GM19328 (cell line): ENCODE measurements at regions not wholly inside any gene's neighbourhood (a gene's known extent, or its start where the extent isn't known, plus 50 kb on each side); places are given as distances from the start of the nearest gene placed in this dataset.

Experiments
- ATAC-seq: cut with Tn5 transposase; IDR thresholded peaks from one replicate; pipeline ENCODE4 v1.9.1; 2021; ENCODE audit warnings: mild to moderate bottlenecking, moderate library complexity; ENCODE audit not compliant: unreplicated experiment

GRCh38 chr1:96236156-96236739, 485.3 kb upstream of the PTBP2 start:
- ATAC-seq: no peak

GRCh38 chr1:96238426-96238825, 483.2 kb upstream of the PTBP2 start:
- ATAC-seq: no peak

GRCh38 chr1:96240438-96240837, 481.1 kb upstream of the PTBP2 start:
- ATAC-seq: no peak

GRCh38 chr1:96253246-96254035, 468.1 kb upstream of the PTBP2 start:
- no peak for ATAC-seq

GRCh38 chr1:96256130-96256790, 465.3 kb upstream of the PTBP2 start:
- ATAC-seq: no peak

- no peak for ATAC-seq
Observed at GRCh38 chr1:96259399-96259798, 462.2 kb upstream of the PTBP2 start.

- no peak for ATAC-seq
Observed at GRCh38 chr1:96281491-96281890, 440.1 kb upstream of the PTBP2 start.

- no peak for ATAC-seq
Observed at GRCh38 chr1:96290033-96290432, 431.6 kb upstream of the PTBP2 start.

GRCh38 chr1:96290801-96291200, 430.8 kb upstream of the PTBP2 start:
- ATAC-seq: no peak

- ATAC-seq: no peak
Observed at GRCh38 chr1:96291468-96291867, 430.1 kb upstream of the PTBP2 start.

GRCh38 chr1:96292141-96292540, 429.4 kb upstream of the PTBP2 start:
- ATAC-seq: no peak

GRCh38 chr1:96296991-96297390, 424.6 kb upstream of the PTBP2 start:
- no peak for ATAC-seq

GRCh38 chr1:96306809-96307560, 414.6 kb upstream of the PTBP2 start:
- ATAC-seq: no peak

GRCh38 chr1:96308314-96308713, 413.3 kb upstream of the PTBP2 start:
- ATAC-seq: no peak

- no peak for ATAC-seq
Observed at GRCh38 chr1:96309783-96310182, 411.8 kb upstream of the PTBP2 start.

GRCh38 chr1:96313216-96313615, 408.4 kb upstream of the PTBP2 start:
- ATAC-seq: no peak

GRCh38 chr1:96329121-96329520, 392.5 kb upstream of the PTBP2 start:
- no peak for ATAC-seq

- ATAC-seq: no peak
Observed at GRCh38 chr1:96331596-96331995, 390.0 kb upstream of the PTBP2 start.

GRCh38 chr1:96333522-96334235, 387.9 kb upstream of the PTBP2 start:
- no peak for ATAC-seq

GRCh38 chr1:96334236-96334557, 387.4 kb upstream of the PTBP2 start:
- ATAC-seq: no peak

- ATAC-seq: no peak
Observed at GRCh38 chr1:96338622-96339021, 383.0 kb upstream of the PTBP2 start.
